ENCODE measurements at regions not wholly inside any gene's neighbourhood (a gene's known extent, or its start where the extent isn't known, plus 50 kb on each side); places are given as distances from the start of the nearest gene placed in this dataset.

GRCh38 chr2:103942199-103942598 is 911.7 kb upstream of the POU3F3 start:
- H3K4me3 ChIP-seq (ENCODE audit: low read depth, low read length) = no peak overlapping the region

DNA sequence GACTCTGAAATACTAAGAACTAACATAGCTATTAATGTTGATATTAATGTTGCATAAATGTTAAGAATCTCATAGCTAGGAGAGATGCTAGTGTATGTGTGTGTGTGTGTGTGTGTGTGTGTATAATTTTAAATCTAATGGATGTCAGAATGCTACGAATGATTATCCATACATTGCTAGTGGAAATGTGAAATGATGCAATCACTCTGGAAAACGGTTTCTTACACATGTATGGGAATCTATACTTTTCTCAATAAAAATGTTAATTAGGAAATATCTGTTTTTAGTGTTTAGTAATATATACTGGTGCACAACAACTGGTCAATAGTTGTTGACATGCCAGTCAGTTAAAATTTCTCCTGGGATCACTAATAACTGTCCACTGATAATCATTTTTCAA is 908.8 kb upstream of the POU3F3 start:
- H3K4me3 ChIP-seq (ENCODE audit: low read depth, low read length) = no peak overlapping the region

DNA sequence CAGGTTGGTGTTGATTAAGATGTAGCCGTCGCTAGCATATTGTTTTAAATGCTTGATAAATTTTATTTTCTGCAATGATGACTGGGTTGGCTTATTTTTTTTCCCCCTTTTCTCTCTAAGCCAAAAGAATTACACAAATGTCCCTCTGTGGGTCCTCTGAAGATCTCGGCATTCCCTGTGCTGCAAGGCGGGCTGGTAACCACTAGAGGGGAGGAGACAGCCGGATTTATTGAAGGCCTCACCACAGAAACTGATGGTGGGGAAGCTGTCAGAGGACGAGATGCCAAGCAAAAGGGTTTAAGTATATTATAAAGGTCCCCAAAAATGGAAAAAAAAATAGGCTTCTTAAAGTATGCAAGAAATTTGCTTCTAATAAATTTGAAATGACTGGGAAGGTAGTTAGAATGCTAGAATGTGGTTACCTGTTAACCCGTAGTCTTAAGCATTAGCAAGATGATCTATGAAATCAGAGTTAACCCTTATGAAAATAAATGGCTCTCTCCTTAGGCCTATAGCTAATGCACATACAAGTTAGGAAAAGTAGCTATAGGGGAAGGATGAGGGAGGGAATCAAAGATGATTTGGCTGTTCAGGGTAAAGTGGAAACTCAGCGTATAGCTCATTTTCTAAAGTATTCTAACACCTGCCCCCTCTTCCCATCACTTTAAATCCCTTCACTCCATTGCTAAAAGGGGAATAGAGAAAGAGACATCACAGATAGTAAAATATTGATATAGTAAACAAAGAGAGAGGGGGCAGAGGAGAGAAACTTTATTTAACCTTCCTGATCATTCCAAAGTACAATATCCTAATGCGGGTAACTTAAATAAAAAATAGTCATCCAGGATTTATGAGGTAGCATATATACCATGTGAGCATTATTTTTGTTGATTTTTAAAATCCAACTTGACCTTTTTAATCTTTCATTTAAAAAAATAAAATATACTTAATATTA is 894.5 kb upstream of the POU3F3 start:
- no peak overlapping the region for H3K4me3 ChIP-seq (ENCODE audit: low read depth, low read length)

DNA sequence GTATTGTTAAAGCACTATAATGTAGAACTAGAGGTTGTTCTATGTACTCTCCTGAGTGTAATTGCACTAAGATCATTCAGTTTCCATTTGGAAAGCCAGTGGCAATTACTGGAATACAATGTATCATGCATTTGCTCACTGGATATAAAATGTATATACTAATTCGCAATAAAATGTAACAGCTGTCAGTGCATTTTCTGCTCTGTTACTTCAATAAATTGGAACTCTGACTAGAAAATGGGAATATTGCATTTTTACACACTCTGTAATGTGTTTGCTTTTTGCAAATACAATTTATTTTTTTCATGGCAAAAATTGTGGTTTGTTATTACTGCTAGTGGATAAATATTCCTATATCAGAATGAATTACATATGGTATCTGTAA is 893.8 kb upstream of the POU3F3 start:
- H3K4me3 ChIP-seq (ENCODE audit: low read depth, low read length) = no peak overlapping the region

- no peak overlapping the region for H3K4me3 ChIP-seq (ENCODE audit: low read depth, low read length)
These were observed 893.0 kb upstream of the POU3F3 start for GRCh38 chr2:103960951-103961350.

- no peak overlapping the region for H3K4me3 ChIP-seq (ENCODE audit: low read depth, low read length)
These were observed 892.1 kb upstream of the POU3F3 start for GRCh38 chr2:103961862-103962261.

DNA sequence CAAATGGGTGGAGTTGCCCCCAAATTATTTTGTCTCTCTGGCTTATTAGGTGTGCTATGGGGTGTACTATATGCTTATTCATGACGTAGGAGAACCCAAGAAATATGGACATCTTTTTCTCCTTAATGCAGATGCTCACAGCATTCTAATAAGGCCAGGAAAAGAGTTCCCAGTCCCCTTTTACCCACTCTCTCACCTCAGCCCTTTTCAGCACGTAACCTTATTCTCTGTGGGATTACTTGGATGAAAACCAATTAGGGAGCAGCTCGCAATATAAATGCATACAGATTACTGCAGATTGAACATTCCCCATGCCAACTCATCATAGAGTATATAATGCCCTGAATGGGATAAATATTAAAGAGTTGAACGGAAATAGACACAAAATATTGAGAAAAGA is 891.2 kb upstream of the POU3F3 start:
- H3K4me3 ChIP-seq (ENCODE audit: low read depth, low read length) = no peak overlapping the region

GRCh38 chr2:103963146-103963725 is 890.7 kb upstream of the POU3F3 start:
- H3K4me3 ChIP-seq (ENCODE audit: low read depth, low read length) = no peak overlapping the region

- H3K4me3 ChIP-seq (ENCODE audit: low read depth, low read length) = no peak overlapping the region
These were observed 876.7 kb upstream of the POU3F3 start for GRCh38 chr2:103977241-103977640.

DNA sequence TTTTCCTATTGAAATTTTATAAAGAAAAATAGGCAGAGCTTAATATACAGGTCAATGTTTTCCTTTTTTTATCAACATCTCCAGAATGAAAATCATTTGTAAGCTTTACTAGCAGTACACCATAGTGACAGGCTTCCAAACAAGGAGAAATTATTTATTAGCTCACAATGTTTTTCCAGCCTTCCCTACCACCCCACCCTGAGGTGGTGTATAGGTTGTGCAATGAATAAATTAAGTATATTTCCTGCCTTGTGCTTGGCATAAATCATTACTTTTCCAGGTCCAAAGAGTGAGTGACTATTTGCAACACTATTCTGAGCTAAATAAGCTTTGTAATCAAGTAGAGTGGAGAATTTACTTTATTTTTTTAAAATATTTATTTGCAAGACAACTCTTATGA is 876.2 kb upstream of the POU3F3 start:
- H3K4me3 ChIP-seq (ENCODE audit: low read depth, low read length) = no peak overlapping the region

GRCh38 chr2:103980401-103980800 is 873.5 kb upstream of the POU3F3 start:
- no peak overlapping the region for H3K4me3 ChIP-seq (ENCODE audit: low read depth, low read length)

GRCh38 chr2:103982691-103983090 is 871.2 kb upstream of the POU3F3 start:
- no peak overlapping the region for H3K4me3 ChIP-seq (ENCODE audit: low read depth, low read length)

DNA sequence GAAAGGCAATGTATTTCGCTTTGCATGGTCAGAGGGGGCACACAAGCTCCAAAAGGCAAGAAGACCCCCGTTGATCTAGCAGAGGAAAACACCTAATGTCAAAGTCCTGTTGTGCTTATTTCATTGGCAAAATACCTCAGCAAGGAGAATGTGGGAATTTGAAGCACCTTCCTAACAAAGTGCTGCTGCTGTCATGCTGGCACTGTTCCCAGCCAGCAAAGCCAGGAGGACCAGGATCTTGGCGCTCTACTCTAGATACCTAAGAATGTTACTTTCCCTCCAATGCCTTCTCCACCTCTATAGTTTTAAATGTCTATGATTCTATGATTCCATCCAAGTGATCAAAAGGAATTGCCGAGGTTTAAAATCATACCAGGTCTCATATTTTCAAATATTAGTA is 867.9 kb upstream of the POU3F3 start:
- H3K4me3 ChIP-seq (ENCODE audit: low read depth, low read length) = no peak overlapping the region

- H3K4me3 ChIP-seq (ENCODE audit: low read depth, low read length) = no peak overlapping the region
These were observed 862.3 kb upstream of the POU3F3 start for GRCh38 chr2:103991591-103991990.

- no peak overlapping the region for H3K4me3 ChIP-seq (ENCODE audit: low read depth, low read length)
These were observed 849.1 kb upstream of the POU3F3 start for GRCh38 chr2:104004821-104005220.

DNA sequence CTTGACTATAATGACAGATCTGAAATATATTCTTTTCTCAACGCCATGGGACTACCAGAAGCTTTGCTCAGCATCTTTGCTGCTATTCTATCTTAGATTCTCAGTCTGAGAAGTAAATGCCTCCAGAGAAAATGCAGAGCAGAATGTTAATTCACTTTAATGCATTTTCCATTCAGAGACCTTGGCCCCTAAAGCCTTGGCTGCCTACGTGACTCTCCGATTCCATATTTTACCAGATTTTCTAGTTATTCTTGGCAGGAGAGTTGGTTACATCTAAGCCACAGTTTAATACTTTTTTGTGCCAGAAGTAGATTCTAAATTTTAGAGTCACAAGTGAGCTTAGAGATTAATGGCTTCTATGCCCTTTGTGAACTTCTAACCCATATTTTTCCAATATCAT is 837.1 kb upstream of the POU3F3 start:
- no peak overlapping the region for H3K4me3 ChIP-seq (ENCODE audit: low read depth, low read length)

GRCh38 chr2:104023306-104023705 is 830.6 kb upstream of the POU3F3 start:
- H3K4me3 ChIP-seq (ENCODE audit: low read depth, low read length) = no peak overlapping the region

DNA sequence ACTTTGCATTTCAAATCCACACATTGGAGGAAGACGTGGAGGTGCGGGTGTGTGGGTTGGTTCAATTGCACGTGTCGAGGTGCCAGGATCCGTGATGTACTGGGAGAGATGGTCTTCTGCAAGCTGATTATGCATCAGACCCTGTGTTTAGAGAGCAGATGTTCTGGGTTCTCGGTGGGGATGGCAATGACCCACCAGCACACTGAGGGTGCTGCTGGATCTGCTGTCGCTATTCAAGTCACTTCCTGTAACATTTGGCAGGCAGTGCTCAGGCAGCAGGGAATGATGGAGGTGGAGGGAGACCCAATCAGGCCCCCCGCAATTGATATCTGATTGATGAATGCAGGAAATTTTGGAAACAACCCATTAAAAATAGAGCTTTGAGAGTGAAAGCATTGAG is 830.1 kb upstream of the POU3F3 start:
- H3K4me3 ChIP-seq (ENCODE audit: low read depth, low read length) = no peak overlapping the region

DNA sequence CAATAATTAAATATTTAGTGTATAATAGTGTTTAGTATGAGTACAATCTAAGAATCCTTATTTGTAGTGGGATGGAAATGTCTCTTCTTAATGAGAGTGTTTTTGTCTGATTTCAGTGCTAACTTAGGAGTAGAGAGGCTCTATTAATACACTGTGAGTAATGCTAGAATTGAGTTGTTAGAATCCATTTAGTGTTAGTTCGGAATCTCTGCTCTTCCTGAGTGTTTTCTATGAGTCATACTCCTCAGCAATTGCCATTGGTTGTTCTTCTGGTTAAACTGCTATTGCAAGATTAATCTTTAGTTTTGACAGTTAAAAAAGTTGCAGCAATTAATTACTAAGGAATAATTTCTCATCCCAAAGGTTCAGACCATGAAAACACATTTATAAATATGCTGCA is 828.6 kb upstream of the POU3F3 start:
- H3K4me3 ChIP-seq (ENCODE audit: low read depth, low read length) = no peak overlapping the region

- no peak overlapping the region for H3K4me3 ChIP-seq (ENCODE audit: low read depth, low read length)
These were observed 827.2 kb upstream of the POU3F3 start for GRCh38 chr2:104026725-104027124.

GRCh38 chr2:104027321-104027720 is 826.6 kb upstream of the POU3F3 start:
- no peak overlapping the region for H3K4me3 ChIP-seq (ENCODE audit: low read depth, low read length)

DNA sequence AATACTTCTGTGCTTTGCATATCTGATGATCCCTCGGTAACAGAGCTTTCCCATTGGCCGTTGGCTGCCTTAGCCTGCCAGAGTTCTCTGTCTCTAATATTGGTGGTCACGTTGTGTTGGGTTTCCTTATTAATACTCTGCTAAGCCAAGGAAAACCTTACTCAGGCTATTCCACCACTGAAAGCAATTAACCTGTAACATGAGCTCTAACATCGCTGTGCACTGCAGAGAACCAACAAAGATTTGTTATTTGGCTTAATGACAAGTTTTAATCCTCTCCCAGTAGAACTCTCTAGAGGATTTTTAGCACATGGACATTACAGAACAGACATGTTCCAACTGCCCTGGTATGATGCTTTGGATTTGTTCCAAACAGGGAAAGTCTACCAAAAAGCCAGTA is 825.9 kb upstream of the POU3F3 start:
- H3K4me3 ChIP-seq (ENCODE audit: low read depth, low read length) = no peak overlapping the region

- no peak overlapping the region for H3K4me3 ChIP-seq (ENCODE audit: low read depth, low read length)
These were observed 820.5 kb upstream of the POU3F3 start for GRCh38 chr2:104033399-104033798.

Measured in iPS-11a (cell line).